Left renal cortex interstitium (tissue), 4 donors: ENCODE measurements at regions not wholly inside any gene's neighbourhood (a gene's known extent, or its start where the extent isn't known, plus 50 kb on each side); places are given as distances from the start of the nearest gene placed in this dataset.
"Not testable (repeated sequence)": the region's sequence is repeated elsewhere in the genome, so short reads cannot be mapped to it uniquely, and the experiment has no call there.

ENCODE experiments used
- DNase-seq, 4 donors: peaks; one replicate each; pipeline ENCODE4 v3.0.0-alpha.2; 2013; ENCODE audit warnings: low read depth in 4 of 4, low spot score in 2 of 4, missing footprints in 1 of 4

GRCh38 chr10:63773962-63774361 lies 252.8 kb downstream of the REEP3 start:
- DNase-seq: no peak

DNA sequence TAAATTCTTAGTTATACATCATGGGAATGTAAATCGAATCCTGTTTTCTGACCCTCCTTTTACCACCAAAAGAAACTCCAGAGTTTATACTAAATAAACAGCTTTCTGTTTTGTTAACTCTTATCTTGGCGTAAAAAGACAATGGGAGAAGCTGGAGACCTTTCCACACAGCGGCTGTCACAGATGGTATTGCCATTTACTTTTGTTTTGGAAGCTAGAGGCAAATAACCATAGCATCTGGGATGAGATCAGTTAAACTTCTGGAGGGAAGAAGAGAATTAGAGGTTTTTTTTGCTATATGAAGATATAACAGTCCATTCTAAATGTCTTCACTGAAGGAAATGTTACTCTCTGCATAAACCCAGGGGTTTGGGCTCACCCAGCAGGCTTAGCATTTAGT lies 258.9 kb downstream of the REEP3 start:
- no peak for DNase-seq

DNA sequence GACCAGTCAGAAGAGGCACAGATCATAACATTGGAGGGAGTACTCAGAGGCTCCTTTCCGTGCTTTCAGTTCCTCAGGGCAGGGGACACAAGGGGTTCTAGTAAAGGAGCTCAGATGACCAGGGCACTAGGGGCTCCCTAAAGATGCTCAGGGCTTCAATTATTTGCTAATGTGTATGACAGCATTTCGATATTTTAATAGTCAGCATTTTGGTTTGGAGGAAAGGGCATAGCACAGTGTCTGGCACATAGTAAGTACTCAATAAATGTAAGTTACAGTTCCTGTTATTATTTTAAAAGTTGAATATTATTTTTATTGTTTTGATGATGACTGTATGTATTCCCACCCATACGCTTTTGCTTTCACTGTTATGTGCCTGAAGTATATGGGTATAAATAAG lies 260.0 kb downstream of the REEP3 start:
- no peak for DNase-seq

- DNase-seq: no peak
Measured at GRCh38 chr10:63783882-63784281, 262.7 kb downstream of the REEP3 start.

GRCh38 chr10:63788152-63788821 lies 267.1 kb downstream of the REEP3 start:
- no peak for DNase-seq

DNA sequence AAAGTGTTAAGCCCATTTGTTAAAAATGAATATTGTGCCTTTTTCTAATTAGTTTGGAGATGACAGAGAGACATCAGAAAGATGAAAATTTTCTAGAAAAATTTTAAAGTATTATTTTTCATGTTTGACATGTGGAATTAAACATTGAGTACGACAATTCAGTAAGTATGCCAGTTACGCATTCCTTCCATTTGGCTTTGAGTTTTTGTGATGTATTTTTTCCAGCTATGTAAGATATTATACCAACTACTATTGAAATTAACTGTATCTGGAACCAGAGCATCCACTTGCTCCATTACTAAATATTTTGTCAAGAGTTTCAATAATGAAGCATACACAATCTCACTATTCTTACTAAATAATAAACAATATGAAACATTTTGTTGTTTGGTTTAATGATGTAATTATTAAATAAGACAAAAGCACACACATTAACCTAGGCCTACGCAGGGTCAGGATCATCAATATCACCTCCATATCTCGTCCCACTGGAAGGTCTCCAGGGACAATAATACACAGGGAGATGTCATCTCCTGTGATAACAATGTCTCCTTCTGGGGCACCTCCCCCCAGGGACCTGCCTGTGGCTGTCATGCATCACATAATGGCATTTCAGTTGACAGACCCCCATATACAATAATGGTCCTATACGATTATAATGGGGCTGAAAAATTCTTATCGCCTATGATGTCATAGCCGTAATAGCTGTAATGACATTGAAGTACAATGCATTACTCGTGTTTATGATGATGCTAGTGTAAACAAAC lies 274.1 kb downstream of the REEP3 start:
- DNase-seq: no peak

DNA sequence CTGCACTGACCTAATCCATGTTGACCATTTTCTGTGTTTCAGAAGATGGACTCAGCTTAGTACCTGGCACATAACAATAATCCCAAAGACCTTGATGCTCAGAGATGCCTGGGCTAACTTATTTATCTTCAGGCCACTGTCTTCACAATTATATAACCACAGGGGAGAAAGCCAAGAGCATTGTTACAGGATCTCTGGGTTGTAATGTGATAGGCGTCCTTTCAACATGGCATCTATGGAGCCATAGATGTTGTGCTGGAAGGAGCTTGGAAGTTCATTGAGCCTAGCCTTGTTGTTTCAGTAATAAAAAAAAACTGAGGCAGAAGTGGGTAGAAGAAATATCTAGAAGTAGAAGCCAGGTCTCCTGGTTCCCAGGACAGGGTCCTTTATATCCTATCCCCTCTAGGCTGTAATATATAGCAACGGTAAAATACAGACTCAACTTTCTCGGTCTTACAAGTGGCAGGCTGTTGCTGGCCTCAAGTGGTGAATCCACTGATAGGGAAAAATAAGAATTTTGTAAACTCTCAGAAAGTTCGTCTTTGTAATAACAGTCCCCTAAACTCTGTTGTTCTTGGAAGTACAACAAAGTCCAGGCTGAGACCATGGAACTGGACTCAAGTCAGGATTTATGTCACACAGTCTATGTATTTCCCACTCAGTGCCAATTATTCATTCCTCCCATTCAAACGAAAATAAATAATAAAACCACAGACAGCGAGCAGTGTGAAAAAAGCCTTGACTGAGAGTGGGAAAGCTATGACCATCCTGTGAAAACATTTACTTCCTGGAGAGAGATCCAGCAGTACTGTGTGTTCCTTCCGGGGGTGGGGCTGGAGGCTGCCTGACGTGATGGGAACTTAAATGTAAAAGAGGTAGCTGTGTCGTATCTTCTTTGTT lies 277.6 kb downstream of the REEP3 start:
- DNase-seq: peak; percentile 54 to 77 (median 66)

- peak in 1 of 4 donors; percentile 8 for DNase-seq
Measured at GRCh38 chr10:63799521-63800300, 278.5 kb downstream of the REEP3 start.

GRCh38 chr10:63801166-63801565 lies 280.0 kb downstream of the REEP3 start:
- DNase-seq: no peak

GRCh38 chr10:63806330-63806729 lies 285.1 kb downstream of the REEP3 start:
- no peak for DNase-seq

DNA sequence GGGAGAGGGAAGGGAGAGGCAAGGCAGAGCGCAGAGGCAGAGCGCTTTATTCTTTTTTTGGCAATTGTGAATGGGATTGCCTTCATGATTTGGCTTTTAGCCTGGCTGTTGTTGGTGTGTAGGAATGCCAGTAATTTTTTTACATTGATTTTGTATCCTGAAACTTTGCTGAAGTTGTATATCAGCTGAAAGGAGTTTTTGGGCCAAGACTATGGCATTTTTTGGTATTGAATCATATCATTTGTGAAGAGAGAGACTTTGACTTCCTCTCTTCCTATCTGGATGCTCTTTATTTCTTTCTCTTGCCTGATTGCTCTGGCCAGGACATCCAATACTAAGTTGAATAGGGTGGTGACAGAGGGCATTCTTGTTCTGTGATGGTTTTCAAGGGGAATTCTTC lies 291.3 kb downstream of the REEP3 start:
- no peak for DNase-seq

DNA sequence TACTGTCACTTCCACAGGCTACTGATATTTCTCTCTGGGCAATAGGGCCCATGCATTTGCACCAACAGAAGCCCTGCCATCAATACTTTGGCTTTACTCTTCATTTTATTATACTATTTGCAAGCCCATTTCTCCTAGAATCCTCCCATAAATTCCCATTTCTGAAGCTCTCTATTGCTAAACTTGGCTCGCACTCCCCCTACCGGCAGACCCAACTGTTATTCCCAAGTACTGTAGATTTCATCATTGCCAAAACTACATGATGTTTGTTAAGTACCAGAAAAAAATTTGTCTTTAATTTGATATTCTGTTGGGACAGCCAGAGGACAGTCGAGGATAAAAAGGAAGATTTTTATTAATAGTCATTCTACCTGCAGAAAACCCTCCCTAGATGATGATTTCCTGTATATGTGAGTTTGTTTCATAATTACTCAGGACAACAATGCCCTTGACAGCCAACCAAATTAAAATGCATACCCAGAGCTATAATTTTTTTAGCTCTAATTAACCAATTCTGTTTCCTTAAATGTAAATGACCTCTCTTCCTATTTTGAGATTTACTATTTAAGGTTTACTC lies 298.6 kb downstream of the REEP3 start:
- DNase-seq: peak in 3 of 4 donors; percentile 10 to 49 (median 26)

- DNase-seq: no peak
Measured at GRCh38 chr10:63822496-63822895, 301.3 kb downstream of the REEP3 start.

- DNase-seq: no peak
Measured at GRCh38 chr10:63825111-63825510, 303.9 kb downstream of the REEP3 start.

GRCh38 chr10:63825766-63826165 lies 304.6 kb downstream of the REEP3 start:
- no peak for DNase-seq

DNA sequence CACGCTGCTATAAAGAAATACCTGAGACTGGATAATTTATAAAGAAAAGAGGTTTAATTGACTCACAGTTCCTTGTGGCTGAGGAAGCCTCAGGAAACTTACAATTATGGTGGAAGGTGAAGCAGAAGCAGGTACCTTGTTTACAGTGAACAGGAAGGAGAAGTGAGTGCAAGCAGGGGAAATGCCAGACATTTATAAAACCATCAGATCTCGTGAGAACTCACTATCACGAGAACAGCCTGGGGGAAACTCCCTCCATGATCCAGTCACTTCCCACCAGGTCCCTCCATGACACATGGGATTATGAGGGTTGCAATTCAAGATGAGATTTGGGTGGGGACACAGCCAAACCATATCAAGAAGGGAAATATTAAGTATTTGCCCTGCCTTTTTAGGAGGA lies 305.8 kb downstream of the REEP3 start:
- DNase-seq: not testable (repeated sequence)

DNA sequence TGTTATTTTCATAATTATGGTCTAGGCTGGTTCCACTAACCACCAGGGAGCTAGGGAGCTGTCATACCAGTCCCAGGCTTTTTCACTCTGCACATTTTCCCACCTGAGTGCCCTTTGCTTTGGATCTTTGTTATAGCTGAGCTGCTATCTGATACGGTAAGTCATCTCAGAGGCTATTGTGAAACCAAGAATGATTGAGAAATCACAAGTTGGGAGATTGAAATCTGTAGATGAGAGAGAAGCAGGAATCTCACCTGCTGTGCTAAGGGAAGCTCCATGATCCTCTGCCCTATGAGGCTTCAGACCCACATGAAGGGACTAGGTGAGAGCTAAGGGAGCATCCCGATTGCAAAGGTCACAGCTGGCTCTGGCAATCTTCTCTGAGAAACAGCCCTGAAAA lies 307.8 kb downstream of the REEP3 start:
- DNase-seq: no peak

DNA sequence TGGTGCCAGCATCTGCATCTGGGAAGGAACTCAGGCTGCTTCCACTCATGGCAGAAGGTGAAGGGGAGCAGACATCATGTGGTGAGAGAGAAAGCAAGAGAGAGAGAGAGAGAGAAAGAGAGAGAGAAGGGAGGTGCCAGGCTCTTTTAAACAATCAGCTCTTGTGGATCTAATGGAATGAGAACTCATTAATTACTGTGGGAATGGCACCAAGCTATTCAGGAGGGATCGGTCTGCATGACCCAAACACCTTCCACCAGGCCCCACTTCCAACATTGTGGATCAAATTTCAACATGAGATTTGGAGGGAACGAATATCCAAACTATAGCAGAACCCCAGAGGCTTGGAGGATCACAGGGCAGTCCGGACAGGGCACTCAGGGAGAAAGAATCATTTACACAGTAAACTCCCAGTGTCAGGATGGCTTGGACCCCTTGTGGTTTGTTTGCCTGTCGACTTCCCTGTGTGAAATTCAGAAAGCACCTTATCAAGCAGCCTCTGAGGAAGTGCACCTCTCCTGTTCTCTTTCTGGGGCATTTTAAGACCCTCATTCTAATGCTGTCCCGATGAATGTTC lies 308.5 kb downstream of the REEP3 start:
- DNase-seq: no peak

DNA sequence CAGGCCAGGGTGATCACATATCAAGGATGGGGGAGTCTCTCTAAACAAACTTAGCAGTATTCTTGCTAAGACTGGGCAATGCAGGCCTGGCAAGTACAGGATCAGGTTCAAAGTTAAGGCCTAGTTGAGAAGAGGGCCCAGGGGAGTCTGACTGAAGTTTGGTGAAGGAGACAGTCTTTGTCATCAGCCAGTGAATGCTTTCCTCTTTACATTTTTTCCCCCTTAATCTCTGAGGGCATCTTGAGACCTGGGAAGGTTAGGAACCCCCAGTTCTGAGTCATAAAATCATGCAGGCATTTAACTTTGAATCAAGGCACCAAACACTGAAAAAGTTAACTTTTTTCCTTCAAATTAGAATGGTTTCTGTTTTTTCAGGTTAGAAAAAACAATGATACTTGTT lies 311.5 kb downstream of the REEP3 start:
- DNase-seq: no peak
